Heart left ventricle (tissue), 16 donors: ENCODE measurements at regions not wholly inside any gene's neighbourhood (a gene's known extent, or its start where the extent isn't known, plus 50 kb on each side); places are given as distances from the start of the nearest gene placed in this dataset.

Source experiments
- ATAC-seq, 4 donors: fragments of 200-7000 bp; cut with Tn5 transposase; one replicate each; pipeline ENCODE4 v1.9.1; 2020 to 2022; ENCODE audit warnings: moderate library complexity in 4 of 4, mild to moderate bottlenecking in 3 of 4, moderate number of reproducible peaks in 1 of 4
- DNase-seq, 5 donors: peaks; one replicate each; pipeline ENCODE4 v3.0.0-alpha.2; 2020
- H3K27ac ChIP-seq, 12 donors: fragments of 200-600 bp; sonication (generic) in 4 of 12; one replicate each; pipeline versions ENCODE4 v1.5.0 to v1.8.0; 2016 to 2022; ENCODE audit warnings: mild to moderate bottlenecking in 2 of 12
- H3K27me3 ChIP-seq, 9 donors: fragments of 200-600 bp; sonication (generic) in 2 of 9; one replicate each; pipeline versions ENCODE4 v1.5.1 to v1.8.0; 2016 to 2022; ENCODE audit warnings: mild to moderate bottlenecking in 3 of 9
- H3K36me3 ChIP-seq, 9 donors: fragments of 200-600 bp; sonication (generic) in 2 of 9; one replicate each; pipeline versions ENCODE4 v1.5.0 to v1.8.0; 2018 to 2022; ENCODE audit warnings: mild to moderate bottlenecking in 2 of 9
- H3K4me1 ChIP-seq, 12 donors: fragments of 200-600 bp; sonication (generic) in 4 of 12; one replicate each; pipeline versions ENCODE4 v1.5.0 to v1.8.0; 2016 to 2022; ENCODE audit warnings: mild to moderate bottlenecking in 3 of 12
- H3K4me3 ChIP-seq, 12 donors: fragments of 200-600 bp; sonication (generic) in 4 of 12; one replicate each; pipeline versions ENCODE4 v1.5.0 to v1.8.0; 2017 to 2022; ENCODE audit warnings: mild to moderate bottlenecking in 9 of 12, moderate library complexity in 4 of 12
- H3K9me3 ChIP-seq, 12 donors: fragments of 200-600 bp; sonication (generic) in 4 of 12; one replicate each; pipeline versions ENCODE4 v1.5.0 to v1.8.0; 2016 to 2022; ENCODE audit warnings: mild to moderate bottlenecking in 1 of 12
- CTCF ChIP-seq, 12 donors: fragments of 200-600 bp; sonication (generic) in 4 of 12; IDR thresholded peaks; one replicate each; pipeline versions ENCODE4 v1.5.0 to v1.8.0; 2018 to 2022; ENCODE audit warnings: antibody characterized with exemption in 12 of 12, mild to moderate bottlenecking in 5 of 12
- POLR2A ChIP-seq, 2 donors: fragments of 450-650 bp; IDR thresholded peaks; one replicate each; pipeline ENCODE4 v1.6.1; 2017; ENCODE audit warnings: antibody characterized with exemption in 2 of 2, mild to moderate bottlenecking in 2 of 2, moderate library complexity in 2 of 2
- WGBS, 4 donors: extraction: QIAGEN DNeasy Blood & Tissue Kit in 2 of 4; methylation state at CpG; one replicate each; pipeline versions ENCODE4 v1.1.5 to v1.1.7; 2013 to 2018; 5-methylcytosine and 5-hydroxymethylcytosine counted together
- intact Hi-C, 10 donors: fragments of 100-400 bp; cut with DNase I; formaldehyde crosslinking; loops; one replicate each; pipeline versions ENCODE4 v1.11.1 to v1.14.2; 2022
- donor health status: ischemic (EF 13 %, LVEDD 7.1; RV severe dilation, severe dysfunction).
- donor health status: healthy with polysubstance abuse.
- donor health status: DM: no; HTN: yes; CAD: no.
- donor health status: DM: no; HTN: no; CAD: no.
- donor health status: ischemic (EF 25% LVEDD 6.9; RV normal size, moderate dysfunction).
- donor health status: ischemic (EF 25% LVEDD 5.7; RV mildly dilated, moderate dysfunction).
- donor health status: healthy.
- donor health status: DM: yes; HTN: yes; CAD: no.
- donor health status: ischemic (EF 35%, LVEDD 5.7; RV mildly dilated, moderate dysfunction).
- donor health status: nonischemic (EF 11% LVEDD 7.7; RV severe dilation, severe dysfunction).
- donor health status: DM: yes; HTN: yes; CAD: no.
- donor health status: PGD.
- donor health status: ischemic (EF 29% LVEDD 5.4; RV normal size, mild dysfunction).
- donor health status: nonischemic (EF 23%, LVEDD 6.1; RV moderate dilation, normal function).

DNA sequence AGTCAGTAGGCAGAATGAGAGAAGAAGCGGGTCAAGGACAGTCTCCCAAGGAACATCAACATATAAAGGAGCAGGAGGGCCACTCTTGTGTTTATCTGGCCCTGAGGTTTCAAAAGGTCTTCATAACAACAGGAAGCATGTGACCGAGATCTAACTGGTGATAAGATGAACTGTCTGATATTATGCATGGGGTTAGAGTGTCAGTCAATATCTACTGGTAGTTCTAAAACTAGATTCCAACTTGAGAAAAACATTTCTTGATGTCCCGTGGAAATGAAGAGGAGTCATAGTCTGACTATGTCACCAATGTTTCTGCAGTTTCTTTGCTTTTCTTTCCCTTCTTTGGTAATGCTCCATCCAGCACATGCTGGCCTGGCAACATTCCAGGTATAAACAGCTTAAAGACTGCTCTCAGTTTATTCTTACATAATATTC, 77.5 kb upstream of the ITPRID2 start:
- H3K27me3 ChIP-seq = no peaks in the 10 kb centered on the region
- no peak for ATAC-seq
- H3K36me3 ChIP-seq = no peaks in the 10 kb centered on the region
- DNase-seq = peak in 1 of 5 donors; percentile 26
- no peaks in the 10 kb centered on the region for H3K9me3 ChIP-seq
- TF ChIP-seq CTCF (IDR thresholded peaks at IDR 0.05) = no peak
- TF ChIP-seq POLR2A (IDR thresholded peaks at IDR 0.05) = no peak
- 68 to 78% (median 74%) methylated on average over 3 of the region's 3 CpGs for WGBS, 4 donors
- intact Hi-C loops = loop anchor here in 3 of 10 donors (5.0 to 10.0 kb wide), 3 partner anchors 71 to 78 kb away; partner anchors contain the start of gene ITPRID2 (in 1 of the 3)
- H3K27ac ChIP-seq = no peak overlapping the region
- H3K4me1 ChIP-seq = peaks cover 0 to 26% (median 7%) of the 10 kb centered on the region in 12 donors
- H3K4me3 ChIP-seq = no peak overlapping the region

DNA sequence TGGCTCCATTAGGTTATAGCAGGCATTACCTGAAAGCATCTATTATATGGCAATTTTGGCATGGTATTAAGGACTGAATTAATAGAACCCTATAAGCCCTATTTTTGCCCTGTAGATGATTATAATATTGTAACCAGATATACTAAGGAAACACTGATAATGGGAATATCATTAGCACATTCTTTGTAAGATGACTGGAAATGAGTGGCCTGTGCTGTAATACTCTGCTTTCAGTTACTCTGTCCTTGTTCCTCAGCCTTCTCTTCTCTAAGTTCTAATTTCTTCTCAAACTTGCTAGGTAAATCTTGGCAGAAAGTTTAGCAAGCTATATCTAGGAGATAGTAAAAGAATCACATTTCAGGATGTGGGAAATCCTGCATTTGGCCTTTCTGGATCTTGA, 74.0 kb upstream of the ITPRID2 start:
- Histone ChIP-seq H3K27ac (no peak overlapping the region), H3K4me3 (no peak overlapping the region), H3K4me1 (peaks cover 0 to 7% (median 0%) of the 10 kb centered on the region in 12 donors), H3K27me3 (no peaks in the 10 kb centered on the region), H3K36me3 (no peaks in the 10 kb centered on the region), H3K9me3 (no peaks in the 10 kb centered on the region)
- ATAC-seq (no peak), DNase-seq (no peak)
- TF ChIP-seq POLR2A (IDR thresholded peaks at IDR 0.05) = no peak
- no peak for TF ChIP-seq CTCF (IDR thresholded peaks at IDR 0.05)
- intact Hi-C loops = loop anchor here in 1 of 10 donors (10.0 kb wide), 1 partner anchor 67 kb away; no protein-coding TSS in a partner anchor

- no peak for ATAC-seq
- Histone ChIP-seq H3K4me3 (no peak overlapping the region), H3K27ac (no peak overlapping the region), H3K36me3 (no peaks in the 10 kb centered on the region), H3K9me3 (no peaks in the 10 kb centered on the region), H3K4me1 (peaks cover 0 to 5% (median 0%) of the 10 kb centered on the region in 12 donors), H3K27me3 (no peaks in the 10 kb centered on the region)
- TF ChIP-seq CTCF (IDR thresholded peaks at IDR 0.05) (no peak), POLR2A (IDR thresholded peaks at IDR 0.05) (no peak)
- no peak for DNase-seq
- intact Hi-C loops = loop anchor here in 1 of 10 donors (10.0 kb wide), 1 partner anchor 67 kb away; no protein-coding TSS in a partner anchor
- 51 to 94% (median 91%) methylated on average over 1 of the region's 1 CpG for WGBS, 4 donors
Observed at GRCh38 chr2:181818058-181818680, 73.4 kb upstream of the ITPRID2 start.

- WGBS, 4 donors = 93 to 100% (median 95%) methylated on average over 1 of the region's 1 CpG
- DNase-seq = no peak
- Histone ChIP-seq H3K9me3 (no peaks in the 10 kb centered on the region), H3K4me1 (peaks cover 0 to 4% (median 0%) of the 10 kb centered on the region in 12 donors), H3K27ac (no peak overlapping the region), H3K36me3 (no peaks in the 10 kb centered on the region), H3K4me3 (no peak overlapping the region), H3K27me3 (no peaks in the 10 kb centered on the region)
- TF ChIP-seq POLR2A (IDR thresholded peaks at IDR 0.05) (no peak), CTCF (IDR thresholded peaks at IDR 0.05) (no peak)
- no peak for ATAC-seq
- intact Hi-C loops = loop anchor here in 1 of 10 donors (10.0 kb wide), 1 partner anchor 66 kb away; no protein-coding TSS in a partner anchor
Observed at GRCh38 chr2:181818840-181819239, 72.7 kb upstream of the ITPRID2 start.
